ENCODE measurements at regions not wholly inside any gene's neighbourhood (a gene's known extent, or its start where the extent isn't known, plus 50 kb on each side); places are given as distances from the start of the nearest gene placed in this dataset.
"Not testable (repeated sequence)": the region's sequence is repeated elsewhere in the genome, so short reads cannot be mapped to it uniquely, and the experiment has no call there.

GRCh38 chr5:91301106-91301846 is 81.8 kb downstream of the ARRDC3 start:
- TF ChIP-seq, protein P1, sequence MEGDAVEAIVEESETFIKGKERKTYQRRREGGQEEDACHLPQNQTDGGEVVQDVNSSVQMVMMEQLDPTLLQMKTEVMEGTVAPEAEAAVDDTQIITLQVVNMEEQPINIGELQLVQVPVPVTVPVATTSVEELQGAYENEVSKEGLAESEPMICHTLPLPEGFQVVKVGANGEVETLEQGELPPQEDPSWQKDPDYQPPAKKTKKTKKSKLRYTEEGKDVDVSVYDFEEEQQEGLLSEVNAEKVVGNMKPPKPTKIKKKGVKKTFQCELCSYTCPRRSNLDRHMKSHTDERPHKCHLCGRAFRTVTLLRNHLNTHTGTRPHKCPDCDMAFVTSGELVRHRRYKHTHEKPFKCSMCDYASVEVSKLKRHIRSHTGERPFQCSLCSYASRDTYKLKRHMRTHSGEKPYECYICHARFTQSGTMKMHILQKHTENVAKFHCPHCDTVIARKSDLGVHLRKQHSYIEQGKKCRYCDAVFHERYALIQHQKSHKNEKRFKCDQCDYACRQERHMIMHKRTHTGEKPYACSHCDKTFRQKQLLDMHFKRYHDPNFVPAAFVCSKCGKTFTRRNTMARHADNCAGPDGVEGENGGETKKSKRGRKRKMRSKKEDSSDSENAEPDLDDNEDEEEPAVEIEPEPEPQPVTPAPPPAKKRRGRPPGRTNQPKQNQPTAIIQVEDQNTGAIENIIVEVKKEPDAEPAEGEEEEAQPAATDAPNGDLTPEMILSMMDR (IDR thresholded peaks at IDR 0.05) = no peak
- Mint-ChIP-seq H3K27ac (no peak overlapping the region), H3K27me3 (ENCODE audit: low read depth, poor library complexity) (no peaks in the 10 kb centered on the region), H3K36me3 (ENCODE audit: low read depth) (no peaks in the 10 kb centered on the region), H3K4me1 (peaks cover 5% of the 10 kb centered on the region), H3K4me3 (no peak overlapping the region), H3K9me3 (no peaks in the 10 kb centered on the region)
- no peak for DNase-seq

DNA sequence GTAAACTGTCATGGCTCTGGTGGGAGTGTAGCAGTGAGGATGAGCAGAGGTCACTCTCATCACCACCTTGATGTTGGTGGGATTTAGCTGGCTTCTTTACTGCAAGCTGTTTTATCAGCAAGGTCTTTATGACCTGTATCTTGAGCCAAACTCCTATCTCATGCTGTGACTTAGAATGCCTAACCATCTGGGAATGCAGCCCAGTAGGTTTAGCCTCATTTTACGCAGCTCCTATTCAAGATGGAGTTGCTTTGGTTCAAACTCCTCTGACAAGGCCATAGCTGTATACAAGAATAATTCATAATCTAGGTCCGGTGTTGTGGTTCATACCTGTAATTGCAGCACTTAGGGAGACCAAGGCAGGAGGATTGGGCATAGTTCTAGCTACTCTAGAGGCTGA is 85.1 kb downstream of the ARRDC3 start:
- Mint-ChIP-seq H3K4me3 (no peak overlapping the region), H3K36me3 (ENCODE audit: low read depth) (no peaks in the 10 kb centered on the region), H3K27ac (no peak overlapping the region), H3K9me3 (no peaks in the 10 kb centered on the region), H3K4me1 (peaks cover 14% of the 10 kb centered on the region), H3K27me3 (ENCODE audit: low read depth, poor library complexity) (peaks cover 7% of the 10 kb centered on the region)
- no peak for DNase-seq
- TF ChIP-seq, protein P1 (IDR thresholded peaks at IDR 0.05) = no peak

- H3K27me3 Mint-ChIP-seq (ENCODE audit: low read depth, poor library complexity) = peaks cover 7% of the 10 kb centered on the region
- peaks cover 26% of the 10 kb centered on the region for H3K4me1 Mint-ChIP-seq
- DNase-seq = no peak
- TF ChIP-seq, protein P1 (IDR thresholded peaks at IDR 0.05) = no peak
- no peaks in the 10 kb centered on the region for H3K36me3 Mint-ChIP-seq (ENCODE audit: low read depth)
- no peaks in the 10 kb centered on the region for H3K9me3 Mint-ChIP-seq
- no peak overlapping the region for H3K4me3 Mint-ChIP-seq
- H3K27ac Mint-ChIP-seq = no peak overlapping the region
Measured at GRCh38 chr5:91296674-91297143, 86.4 kb downstream of the ARRDC3 start.

DNA sequence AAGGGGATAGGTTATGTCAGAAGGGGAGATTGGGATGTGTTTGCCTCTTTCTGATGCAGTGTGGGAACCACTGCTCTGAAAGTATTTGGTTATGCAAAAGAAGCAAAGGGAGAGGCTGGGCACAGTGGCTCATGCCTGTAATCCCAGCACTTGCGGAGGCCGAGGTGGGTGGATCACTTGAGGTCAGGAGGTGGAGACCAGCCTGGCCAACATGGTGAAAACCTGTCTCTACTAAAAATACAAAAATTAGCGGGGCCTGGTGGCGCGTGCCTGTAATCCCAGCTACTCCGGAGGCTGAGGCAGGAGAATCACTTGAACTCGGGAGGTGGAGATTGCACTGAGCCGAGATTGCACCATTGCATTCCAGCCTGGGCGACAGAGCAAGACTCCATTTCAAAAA is 87.0 kb downstream of the ARRDC3 start:
- not testable (repeated sequence) for H3K9me3 Mint-ChIP-seq; H3K27me3 Mint-ChIP-seq (ENCODE audit: low read depth, poor library complexity); H3K36me3 Mint-ChIP-seq (ENCODE audit: low read depth); H3K27ac Mint-ChIP-seq; H3K4me3 Mint-ChIP-seq; DNase-seq
- H3K4me1 Mint-ChIP-seq = peaks cover 26% of the 10 kb centered on the region

DNA sequence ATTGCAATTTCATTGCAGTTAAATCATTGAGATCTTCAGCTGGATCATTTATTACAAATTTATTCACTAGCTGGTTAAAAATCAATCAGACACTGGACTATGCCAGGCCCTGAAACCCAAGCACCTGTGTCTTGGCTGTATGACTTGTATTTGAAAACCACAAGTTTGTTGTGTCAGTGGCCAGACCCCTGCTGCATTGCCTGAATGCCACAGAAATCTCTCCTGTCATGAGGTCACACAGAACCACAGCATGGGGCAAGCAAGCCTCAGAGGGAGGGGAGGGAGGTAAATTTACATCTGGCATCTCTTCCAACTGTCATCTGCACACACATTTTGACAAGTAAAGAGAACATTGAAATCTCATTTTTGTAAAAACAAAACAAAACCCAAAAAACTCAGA is 90.0 kb downstream of the ARRDC3 start:
- DNase-seq = peak; percentile 22
- Mint-ChIP-seq H3K4me1 (peaks cover 26% of the 10 kb centered on the region), H3K36me3 (ENCODE audit: low read depth) (no peaks in the 10 kb centered on the region), H3K27ac (no peak overlapping the region), H3K27me3 (ENCODE audit: low read depth, poor library complexity) (peaks cover 14% of the 10 kb centered on the region), H3K4me3 (no peak overlapping the region), H3K9me3 (no peaks in the 10 kb centered on the region)
- TF ChIP-seq, protein P1 (IDR thresholded peaks at IDR 0.05) = no peak

DNA sequence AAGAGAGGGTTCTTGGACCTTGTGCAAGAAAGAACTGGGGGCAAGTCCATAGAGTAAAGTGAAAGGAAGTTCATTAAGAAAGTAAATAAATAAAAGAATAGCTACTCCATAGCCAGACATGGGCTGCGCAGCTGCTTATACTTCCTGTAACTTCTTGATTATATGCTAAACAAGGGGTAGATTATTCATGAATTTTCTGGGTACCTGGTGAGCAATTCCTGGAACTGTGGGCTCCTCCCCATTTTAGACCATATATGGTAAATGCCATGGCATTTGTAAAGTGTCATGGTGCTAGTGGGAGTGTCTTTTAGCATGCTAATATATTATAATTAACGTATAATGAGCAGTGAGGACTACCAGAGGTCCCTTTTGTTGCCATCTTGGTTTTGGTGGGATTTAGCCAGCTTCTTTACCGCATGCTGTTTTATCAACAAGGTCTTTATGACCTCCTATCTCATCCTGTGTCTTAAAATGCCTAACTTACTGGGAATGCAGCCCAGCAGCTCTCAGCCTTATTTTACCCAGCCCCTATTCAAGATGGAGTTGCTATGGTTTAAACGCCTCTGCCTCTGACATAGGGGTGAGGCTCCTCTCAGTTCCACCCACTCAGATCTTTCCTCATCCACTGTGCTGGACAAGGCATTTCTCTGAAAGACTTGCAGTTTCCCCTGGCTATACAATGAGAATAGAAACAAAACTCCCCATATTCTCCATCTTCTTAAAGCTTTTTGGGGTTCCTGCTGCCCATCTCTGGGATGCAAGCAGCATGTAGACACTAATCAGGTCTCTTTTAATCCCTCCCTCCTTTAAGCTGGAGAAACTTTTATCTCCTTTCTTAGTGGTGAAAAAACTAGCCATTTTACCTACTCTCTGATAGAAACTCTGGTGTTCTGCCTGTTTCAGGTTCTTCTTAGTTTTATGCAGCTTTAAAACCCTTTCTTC is 91.2 kb downstream of the ARRDC3 start:
- no peaks in the 10 kb centered on the region for H3K36me3 Mint-ChIP-seq (ENCODE audit: low read depth)
- no peak overlapping the region for H3K4me3 Mint-ChIP-seq

More for the DNA sequence above, 91.2 kb downstream of the ARRDC3 start:
- peaks cover 26% of the 10 kb centered on the region for H3K4me1 Mint-ChIP-seq
- peaks cover 17% of the 10 kb centered on the region for H3K27me3 Mint-ChIP-seq (ENCODE audit: low read depth, poor library complexity)
- no peak overlapping the region for H3K27ac Mint-ChIP-seq
- TF ChIP-seq, protein P1 (IDR thresholded peaks at IDR 0.05) = no peak
- peaks cover 1% of the 10 kb centered on the region for H3K9me3 Mint-ChIP-seq
- no peak for DNase-seq
